Esophagus squamous epithelium (tissue), 4 donors: ENCODE measurements at regions not wholly inside any gene's neighbourhood (a gene's known extent, or its start where the extent isn't known, plus 50 kb on each side); places are given as distances from the start of the nearest gene placed in this dataset.

Experiments used
- POLR2A ChIP-seq, 4 donors: fragments of 450-650 bp; IDR thresholded peaks; one replicate each; pipeline ENCODE4 v1.6.1; 2017; ENCODE audit warnings: antibody characterized with exemption in 4 of 4, mild to moderate bottlenecking in 4 of 4, moderate library complexity in 3 of 4
- TF ChIP-seq, protein P1 (sequence below), 6 experiments: fragments of 450-650 bp in 4 of 6; fragments of 200-600 bp in 2 of 6; sonication (generic) in 2 of 6; IDR thresholded peaks; one replicate each; pipeline ENCODE4 v1.5.1; 2016 to 2019; ENCODE audit warnings: antibody characterized with exemption in 6 of 6, mild to moderate bottlenecking in 4 of 6, moderate library complexity in 4 of 6

DNA sequence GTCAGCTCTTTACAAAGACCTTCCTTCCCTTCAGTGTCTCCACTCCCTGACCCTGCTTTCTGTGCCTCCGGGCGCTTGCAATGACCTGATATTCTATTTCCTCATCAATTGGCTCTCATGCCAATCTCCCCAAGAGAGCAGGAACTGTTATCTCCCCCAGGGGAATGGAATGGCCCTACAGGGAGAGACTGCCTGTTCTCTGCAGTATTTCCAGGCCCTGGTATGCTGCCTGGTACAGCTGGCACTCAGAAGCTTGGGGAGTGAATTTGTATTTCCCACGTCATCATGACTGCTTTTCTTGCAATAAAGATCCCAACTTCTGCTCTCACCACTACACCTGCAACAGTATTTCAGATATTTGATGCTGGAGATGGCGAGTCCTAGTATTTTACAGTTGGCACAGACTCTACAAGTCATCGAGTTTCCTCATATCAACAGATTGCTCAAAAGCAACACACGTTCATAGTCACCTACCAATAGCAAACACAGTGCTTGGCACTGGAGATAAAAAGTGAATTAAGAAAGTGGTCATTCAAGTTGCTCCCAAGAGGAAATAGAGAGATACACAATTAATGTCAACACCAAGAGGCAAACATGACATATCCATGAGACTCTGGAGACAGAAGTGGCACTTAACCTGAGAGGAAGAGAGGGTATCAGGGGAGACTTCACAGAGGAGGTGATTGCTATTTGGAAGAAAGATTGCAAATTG, 90.5 kb upstream of the EGFL6 start:
- TF ChIP-seq, protein P1, sequence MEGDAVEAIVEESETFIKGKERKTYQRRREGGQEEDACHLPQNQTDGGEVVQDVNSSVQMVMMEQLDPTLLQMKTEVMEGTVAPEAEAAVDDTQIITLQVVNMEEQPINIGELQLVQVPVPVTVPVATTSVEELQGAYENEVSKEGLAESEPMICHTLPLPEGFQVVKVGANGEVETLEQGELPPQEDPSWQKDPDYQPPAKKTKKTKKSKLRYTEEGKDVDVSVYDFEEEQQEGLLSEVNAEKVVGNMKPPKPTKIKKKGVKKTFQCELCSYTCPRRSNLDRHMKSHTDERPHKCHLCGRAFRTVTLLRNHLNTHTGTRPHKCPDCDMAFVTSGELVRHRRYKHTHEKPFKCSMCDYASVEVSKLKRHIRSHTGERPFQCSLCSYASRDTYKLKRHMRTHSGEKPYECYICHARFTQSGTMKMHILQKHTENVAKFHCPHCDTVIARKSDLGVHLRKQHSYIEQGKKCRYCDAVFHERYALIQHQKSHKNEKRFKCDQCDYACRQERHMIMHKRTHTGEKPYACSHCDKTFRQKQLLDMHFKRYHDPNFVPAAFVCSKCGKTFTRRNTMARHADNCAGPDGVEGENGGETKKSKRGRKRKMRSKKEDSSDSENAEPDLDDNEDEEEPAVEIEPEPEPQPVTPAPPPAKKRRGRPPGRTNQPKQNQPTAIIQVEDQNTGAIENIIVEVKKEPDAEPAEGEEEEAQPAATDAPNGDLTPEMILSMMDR (IDR thresholded peaks at IDR 0.05): no peak
- no peak for TF ChIP-seq POLR2A (IDR thresholded peaks at IDR 0.05)
